Esophagus mucosa (tissue), 1 donor: ENCODE measurements at regions not wholly inside any gene's neighbourhood (a gene's known extent, or its start where the extent isn't known, plus 50 kb on each side); places are given as distances from the start of the nearest gene placed in this dataset.
"Not testable (repeated sequence)": the region's sequence is repeated elsewhere in the genome, so short reads cannot be mapped to it uniquely, and the experiment has no call there.

Experiments
- ATAC-seq: fragments of 200-7000 bp; cut with Tn5 transposase; one replicate; pipeline ENCODE4 v1.9.1; 2020
- donor health status: DM: yes; HTN: yes; CAD: no.

DNA sequence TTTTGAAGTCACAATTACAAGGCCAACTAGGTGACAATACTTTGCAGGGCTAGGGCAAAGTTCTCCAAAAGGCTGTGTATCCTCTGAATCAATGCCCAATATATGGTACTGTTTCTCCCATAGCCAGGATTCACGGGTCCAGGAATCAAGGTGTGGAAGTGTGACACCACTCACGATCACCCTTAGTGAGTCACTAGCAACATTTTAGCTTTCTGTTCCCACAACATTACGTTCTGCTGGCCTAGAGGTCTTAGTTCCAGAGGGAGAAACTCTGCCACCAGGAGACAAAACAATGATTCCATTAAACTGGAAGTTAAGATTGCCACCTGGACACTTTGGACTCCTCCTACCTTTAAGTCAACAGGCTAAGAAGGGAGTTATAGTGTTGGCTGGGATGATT is 88.5 kb upstream of the RANBP6 start:
- not testable (repeated sequence) for ATAC-seq

DNA sequence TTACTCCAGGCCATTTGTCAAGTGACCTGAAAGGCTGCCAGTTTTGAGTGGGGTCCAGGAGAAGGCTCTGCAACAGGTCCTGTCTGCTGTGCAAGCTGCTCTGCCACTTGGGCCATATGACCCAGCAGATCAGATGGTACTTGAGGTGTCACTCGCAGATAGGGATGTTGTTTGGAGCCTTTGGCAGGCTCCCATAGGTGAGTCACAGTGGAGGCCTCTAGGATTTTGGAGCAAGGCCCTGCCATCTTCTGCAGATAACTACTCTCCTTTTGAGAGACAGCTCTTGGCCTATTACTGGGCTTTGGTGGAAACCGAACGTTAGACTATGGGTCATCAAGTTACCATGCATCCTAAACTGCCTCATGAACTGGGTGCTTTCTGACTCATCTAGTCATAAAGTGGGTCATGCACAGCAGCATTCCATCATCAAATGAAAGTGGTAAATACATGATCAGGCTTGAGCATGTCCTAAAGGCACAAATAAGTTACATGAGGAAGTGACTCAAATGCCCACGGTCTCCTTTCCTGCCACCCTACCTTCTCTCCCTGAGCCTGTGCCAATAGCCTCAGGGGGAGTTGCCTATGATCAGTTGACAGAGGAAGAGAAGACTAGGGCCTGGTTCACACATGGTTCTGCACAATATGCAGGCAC is 87.0 kb upstream of the RANBP6 start:
- peak; percentile 78 for ATAC-seq

DNA sequence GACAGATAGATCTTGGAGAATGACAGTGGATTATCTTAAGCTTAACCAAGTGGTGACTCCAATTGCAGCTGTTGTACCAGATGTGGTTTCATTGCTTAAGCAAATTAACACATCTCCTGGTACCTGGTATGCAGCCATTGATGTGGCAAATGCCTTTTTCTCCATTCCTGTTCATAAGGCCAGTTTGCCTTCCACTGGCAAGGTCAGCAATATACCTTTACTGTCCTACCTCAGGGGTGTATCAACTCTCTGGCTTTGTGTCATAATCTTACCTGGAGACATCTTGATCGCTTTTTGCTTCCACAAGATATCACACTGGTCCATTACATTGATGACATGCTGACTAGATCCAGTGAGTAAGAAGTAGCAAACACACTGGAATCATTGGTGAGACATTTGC is 86.3 kb upstream of the RANBP6 start:
- ATAC-seq: not testable (repeated sequence)

- not testable (repeated sequence) for ATAC-seq
Measured at GRCh38 chr9:6099346-6099745, 83.9 kb upstream of the RANBP6 start.

DNA sequence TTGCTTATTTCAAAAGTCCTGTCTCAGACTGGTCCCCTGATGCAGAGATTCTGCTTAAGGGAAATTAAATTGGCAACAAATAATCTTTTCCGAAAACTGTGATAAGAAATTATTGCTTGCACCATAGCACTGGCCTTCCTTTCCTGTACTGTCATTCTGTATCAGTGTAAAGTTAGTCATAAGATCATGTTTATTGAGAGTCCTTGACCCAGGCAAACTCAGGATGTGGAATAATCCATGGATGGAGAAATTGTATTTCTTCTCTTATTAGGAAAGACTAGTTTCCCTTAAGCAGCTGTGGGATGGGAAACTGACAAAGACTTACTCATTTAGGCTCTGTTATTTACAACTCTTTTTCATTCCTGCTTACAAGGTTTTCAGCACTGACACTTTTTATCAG is 83.0 kb upstream of the RANBP6 start:
- no peak for ATAC-seq

- no peak for ATAC-seq
Measured at GRCh38 chr9:6096821-6097220, 81.4 kb upstream of the RANBP6 start.

DNA sequence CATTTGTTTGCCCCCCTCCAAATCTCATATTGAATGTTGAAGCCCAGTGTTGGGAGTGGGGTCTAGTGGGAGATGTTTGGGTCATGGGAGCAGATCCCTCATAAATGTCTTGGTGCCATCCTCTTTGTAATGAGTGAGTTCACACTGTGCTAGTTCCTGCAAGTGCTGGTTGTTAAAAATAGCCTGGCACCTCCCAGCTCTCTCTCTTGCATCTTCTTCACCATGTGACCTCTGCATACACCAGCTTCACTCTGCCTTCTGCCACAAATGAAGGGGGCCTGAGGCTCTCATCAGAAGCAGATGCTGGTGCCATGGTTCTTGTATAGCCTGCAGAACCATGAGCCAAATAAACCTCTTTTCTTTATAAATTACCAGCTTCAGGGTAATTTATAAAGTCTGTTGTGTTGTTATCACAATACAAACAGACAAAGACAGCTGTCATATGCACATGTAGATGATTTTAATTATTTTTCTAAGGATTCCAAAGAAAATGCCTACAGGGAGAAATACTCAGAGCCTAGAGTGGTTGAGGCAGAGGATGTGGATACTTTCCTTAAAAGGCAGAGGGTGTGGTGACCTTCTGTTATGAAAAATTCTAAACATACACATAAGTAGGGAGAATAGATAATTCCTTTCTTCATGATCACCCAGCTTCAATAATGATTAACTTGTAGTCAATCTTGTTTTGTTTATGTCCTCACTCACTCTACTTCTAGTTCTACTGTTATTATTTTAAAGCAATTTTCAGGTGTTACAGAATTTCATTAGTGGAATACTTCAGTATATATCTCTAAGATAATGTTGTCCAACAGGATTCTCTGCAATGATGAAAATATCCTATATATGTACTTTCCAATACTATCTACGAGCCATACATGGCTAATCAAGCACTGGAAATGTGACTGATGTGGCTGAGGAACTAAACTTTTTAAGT is 75.1 kb upstream of the RANBP6 start:
- no peak for ATAC-seq

DNA sequence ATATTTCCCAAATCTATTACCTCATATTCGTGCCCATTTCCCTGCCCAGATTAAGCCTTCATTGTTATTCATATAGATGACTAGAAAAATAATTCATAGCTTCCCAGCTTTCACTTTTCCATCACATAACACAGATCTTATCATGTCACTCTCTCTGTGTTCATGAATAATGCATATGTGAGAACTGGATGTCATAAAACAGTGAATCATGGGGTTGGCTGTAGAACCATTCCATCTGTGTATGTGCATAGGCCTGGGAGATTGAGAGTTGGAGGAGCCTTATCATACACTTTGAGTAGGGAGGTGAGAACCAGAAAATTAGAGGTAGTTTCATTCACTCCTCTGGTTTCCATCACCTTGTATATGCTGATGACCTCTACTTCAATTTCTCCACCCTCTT is 73.9 kb upstream of the RANBP6 start:
- no peak for ATAC-seq

DNA sequence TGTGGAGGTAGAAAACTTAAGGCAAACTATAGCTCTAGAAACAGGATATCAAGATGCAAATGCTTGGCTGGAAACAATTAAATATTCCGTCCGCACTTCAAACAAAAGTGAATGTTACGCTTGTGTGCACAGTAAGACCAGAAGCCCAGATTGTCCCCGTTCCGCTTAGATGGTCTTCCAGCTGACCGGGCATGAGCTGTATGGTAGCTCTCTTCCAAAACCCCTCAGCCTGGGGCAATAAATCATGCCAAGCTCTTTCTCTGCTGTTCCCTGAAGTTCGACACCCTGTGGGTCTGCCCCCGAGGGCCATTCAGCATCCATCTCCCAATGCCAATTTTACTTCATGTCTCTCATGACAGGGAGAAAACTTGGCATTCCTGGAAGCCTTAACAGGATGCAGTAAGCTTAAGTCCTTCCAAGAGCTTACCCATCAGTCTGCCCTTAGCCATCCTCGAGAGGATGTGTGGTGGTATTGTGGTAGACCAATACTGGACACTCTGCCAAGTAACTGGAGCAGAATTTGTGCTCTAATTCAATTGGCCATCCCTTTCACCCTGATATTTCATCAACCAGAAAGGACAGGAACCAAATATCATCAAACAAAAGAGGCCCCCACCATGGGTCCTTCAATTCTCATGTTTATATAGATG is 70.7 kb upstream of the RANBP6 start:
- ATAC-seq: no peak

DNA sequence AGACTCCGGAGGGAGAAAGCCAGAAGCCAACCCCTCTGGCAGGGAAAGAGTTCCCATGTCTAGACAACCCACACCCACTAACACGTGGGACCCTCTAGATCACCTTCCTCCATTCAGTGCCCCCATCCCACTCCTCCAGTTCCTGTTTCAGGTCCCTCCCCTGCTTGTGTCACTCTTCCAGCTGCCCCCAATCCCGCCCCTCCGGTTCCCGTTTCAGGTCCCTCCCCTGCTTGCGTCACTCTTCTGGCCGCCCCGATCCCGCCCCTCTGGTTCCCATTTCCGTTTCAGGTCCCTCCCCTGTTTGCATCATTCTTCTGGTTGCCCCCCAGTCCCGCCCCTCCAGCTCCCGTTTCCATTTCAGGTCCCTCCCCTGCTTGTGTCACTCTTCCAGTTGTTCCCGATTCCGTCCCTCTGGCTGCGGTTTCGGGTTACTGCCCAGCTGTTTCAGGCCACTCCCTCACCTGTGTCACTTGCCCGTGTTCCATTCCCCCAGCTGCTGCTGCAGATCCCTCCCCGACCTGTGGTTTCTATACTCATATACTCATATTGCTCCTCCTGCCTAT is 64.8 kb upstream of the RANBP6 start:
- peak; percentile 95 for ATAC-seq

GRCh38 chr9:6079386-6079785 is 64.0 kb upstream of the RANBP6 start:
- no peak for ATAC-seq

DNA sequence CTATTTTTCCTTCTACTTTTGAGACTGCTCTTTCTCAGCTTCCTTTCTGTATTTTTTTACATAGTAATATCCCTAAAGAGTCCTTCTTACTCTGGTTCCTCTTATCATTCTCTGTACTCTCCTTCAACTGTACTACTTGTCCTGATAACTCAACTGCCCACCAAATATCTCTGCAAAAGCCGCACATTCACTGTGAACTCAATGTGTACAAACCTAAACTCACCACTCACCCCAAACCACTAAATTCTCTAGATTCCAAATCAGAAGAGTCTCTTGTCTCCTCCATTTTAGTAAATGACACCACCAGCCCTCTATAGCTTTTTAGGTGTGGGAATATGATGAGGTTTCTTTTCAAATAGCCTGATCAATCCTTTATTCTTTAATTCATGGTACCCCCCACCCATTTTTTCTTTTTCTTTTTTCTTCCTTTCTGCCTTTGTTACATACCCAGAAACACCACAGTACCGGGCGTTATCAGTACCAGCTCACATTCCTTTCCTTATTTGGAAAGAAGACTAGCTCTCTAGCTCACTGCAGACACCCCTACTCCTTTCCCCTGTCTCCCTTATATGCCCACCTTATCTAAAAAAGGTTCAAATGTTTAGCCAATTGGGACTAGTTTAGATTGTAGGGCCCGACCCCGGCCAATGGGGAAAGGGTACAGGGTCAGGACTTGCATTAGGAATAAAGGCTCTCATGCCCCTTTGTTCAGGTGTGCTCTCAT is 63.1 kb upstream of the RANBP6 start:
- ATAC-seq: no peak

DNA sequence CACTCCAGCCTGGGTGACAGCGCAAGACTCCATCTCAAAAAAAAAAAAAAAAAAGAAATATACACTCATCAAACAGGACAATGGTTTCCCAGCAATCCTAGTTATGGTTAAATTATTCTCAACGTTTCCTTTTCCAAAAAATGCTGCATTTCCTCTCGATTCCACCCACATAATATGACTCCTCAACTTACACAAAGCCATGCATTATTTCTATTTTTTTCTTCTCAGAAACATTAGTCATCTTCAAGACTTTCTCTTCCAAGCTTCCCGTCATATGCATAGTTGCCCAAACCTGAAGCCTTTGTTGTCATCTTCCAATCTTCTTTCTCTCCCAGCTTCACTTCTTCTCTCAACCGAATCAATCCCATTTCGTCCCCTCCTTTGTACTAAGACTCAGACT is 61.4 kb upstream of the RANBP6 start:
- peak; percentile 62 for ATAC-seq

DNA sequence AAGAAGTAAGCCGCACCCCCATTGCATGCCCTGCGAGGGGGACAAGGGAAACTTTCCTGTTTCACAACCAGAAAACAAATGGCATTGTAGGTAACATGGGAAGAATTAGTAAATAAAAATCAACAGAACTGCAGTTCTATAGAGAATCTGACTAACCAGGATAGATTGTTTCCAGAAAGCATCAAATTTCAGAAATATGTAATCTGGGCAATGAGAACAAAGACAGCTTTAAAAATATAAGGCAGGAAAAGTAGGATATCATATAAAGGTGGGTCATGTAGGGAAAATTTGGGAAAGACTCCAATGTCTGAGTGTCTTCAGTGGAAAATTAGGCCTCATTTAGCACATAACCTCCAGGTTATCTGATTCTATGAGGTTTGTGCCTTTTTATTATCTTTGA is 58.3 kb upstream of the RANBP6 start:
- ATAC-seq: no peak

GRCh38 chr9:6072865-6073264 is 57.4 kb upstream of the RANBP6 start:
- ATAC-seq: no peak

- no peak for ATAC-seq
Measured at GRCh38 chr9:6072453-6072852, 57.0 kb upstream of the RANBP6 start.

- ATAC-seq: peak; percentile 61
Measured at GRCh38 chr9:6068983-6069382, 53.6 kb upstream of the RANBP6 start.

- ATAC-seq: no peak
Measured at GRCh38 chr9:6067426-6067825, 52.0 kb upstream of the RANBP6 start.
